ENCODE measurements at regions not wholly inside any gene's neighbourhood (a gene's known extent, or its start where the extent isn't known, plus 50 kb on each side); places are given as distances from the start of the nearest gene placed in this dataset.

- H2BK20ac ChIP-seq (ENCODE audit: low read depth, low read length, poor library complexity, severe bottlenecking) = no peak overlapping the region
- H2BK120ac ChIP-seq (ENCODE audit: low read depth, low read length, poor library complexity, severe bottlenecking) = no peak overlapping the region
- no peak overlapping the region for H2BK15ac ChIP-seq (ENCODE audit: low read depth, low read length)
- H4K5ac ChIP-seq (ENCODE audit: insufficient read length, low read depth, low read length) = no peak overlapping the region
- H4K8ac ChIP-seq (replicated peaks; ENCODE audit: insufficient read length, low read depth, low read length) = no peak overlapping the region
- H3K9me3 Mint-ChIP-seq = no peaks in the 10 kb centered on the region; a peak in 1 of 5 replicates
- WGBS (ENCODE audit: extremely low coverage, insufficient read length, low lambda C conversion rate) = no CpG with 5 or more reads among the region's 3 CpGs
- no peaks in the 10 kb centered on the region for H3K9me3 ChIP-seq (ENCODE audit: control insufficient read depth, low read depth, low read length)
- no peak overlapping the region for H2AFZ ChIP-seq (ENCODE audit: low read length)
- DNase-seq = no peak
- H3K79me2 ChIP-seq (ENCODE audit: insufficient read depth, low read length) = no peaks in the 10 kb centered on the region
- H3T11ph ChIP-seq (ENCODE audit: low read length) = no peak overlapping the region
- H3K36me3 Mint-ChIP-seq (ENCODE audit: insufficient read depth in 1 of 3, low read depth in 3 of 3) = no peaks in the 10 kb centered on the region; a peak in 2 of 7 replicates
- H3K23ac ChIP-seq (ENCODE audit: insufficient read length, low read depth, low read length) = no peak overlapping the region
- no peak overlapping the region for H3K27ac ChIP-seq (ENCODE audit: insufficient read length, low read depth, low read length)
- no peak overlapping the region for H2BK5ac ChIP-seq (ENCODE audit: insufficient read length, low read length)
- H3K9ac ChIP-seq (ENCODE audit: extremely low read depth, insufficient read length, low read length) = no peak overlapping the region
- H3K23me2 ChIP-seq (ENCODE audit: insufficient read length, low read depth, low read length, poor library complexity, severe bottlenecking) = no peaks in the 10 kb centered on the region
- H3K4ac ChIP-seq (ENCODE audit: low read depth, low read length) = no peak overlapping the region
- no peak overlapping the region for H3K4me3 Mint-ChIP-seq
- H3K27me3 Mint-ChIP-seq (ENCODE audit: low read depth) = no peaks in the 10 kb centered on the region
- H3K18ac ChIP-seq (ENCODE audit: insufficient read length, low read depth, low read length) = no peak overlapping the region
- H3K4me1 ChIP-seq (ENCODE audit: insufficient read depth, low read length) = peaks cover 8% of the 10 kb centered on the region; the same call in 1 of the 2 replicates
- H3K4me1 Mint-ChIP-seq = peaks cover 46 to 48% of the 10 kb centered on the region in 2 experiments
- H4K20me1 ChIP-seq (ENCODE audit: control insufficient read depth, insufficient read depth, insufficient read length) = no peaks in the 10 kb centered on the region
- no peaks in the 10 kb centered on the region for H3K27me3 ChIP-seq (ENCODE audit: insufficient read depth, low read length)
- H3K79me1 ChIP-seq (ENCODE audit: insufficient read depth, low read depth, low read length, poor library complexity, severe bottlenecking) = no peaks in the 10 kb centered on the region
- H3K56ac ChIP-seq (ENCODE audit: insufficient read length, low read depth, low read length) = no peak overlapping the region
- no peak overlapping the region for H2BK12ac ChIP-seq (ENCODE audit: insufficient read length, low read depth, low read length)
- H3K27ac Mint-ChIP-seq = no peak overlapping the region
- H3K14ac ChIP-seq (ENCODE audit: insufficient read depth, low read length) = no peak overlapping the region
- no peak overlapping the region for H3K4me2 ChIP-seq (ENCODE audit: insufficient read depth, insufficient read length, low read length)
- TF ChIP-seq CTCF (conservative IDR thresholded peaks at IDR 0.05) = no peak
- no peak overlapping the region for H2AK5ac ChIP-seq (ENCODE audit: insufficient read length, low read length)
- no peak overlapping the region for H4K91ac ChIP-seq (ENCODE audit: insufficient read length, low read depth, low read length)
Observed at GRCh38 chr4:31039382-31039781, 319.2 kb downstream of the PCDH7 start.

All from H9 (cell line).